GM23338 (cell line): ENCODE measurements at regions not wholly inside any gene's neighbourhood (a gene's known extent, or its start where the extent isn't known, plus 50 kb on each side); places are given as distances from the start of the nearest gene placed in this dataset.

Experiments used
- CTCF ChIP-seq, 2 experiments: fragments of 200-600 bp in 1 of 2; sonication (generic) in 1 of 2; conservative IDR thresholded peaks; 2 replicates each; pipeline versions ENCODE4 v1.5.1 to v1.6.1; 2016 to 2017; ENCODE audit warnings: antibody characterized with exemption in 2 of 2, low read depth in 2 of 2, mild to moderate bottlenecking in 2 of 2, moderate library complexity in 1 of 2
- STAT1 ChIP-seq: IDR thresholded peaks from one replicate; pipeline ENCODE4 v1.6.1; 2016; ENCODE audit warnings: antibody characterized with exemption; ENCODE audit not compliant: unreplicated experiment

- no peak for TF ChIP-seq CTCF (conservative IDR thresholded peaks at IDR 0.05; ENCODE audit: low read depth in 2 of 2)
- TF ChIP-seq STAT1: no peak
Observed at GRCh38 chr18:29855637-29856036, 1186.9 kb downstream of the DSC3 start.
